Stimulated activated CD4-positive, alpha-beta T cell treated with anti-CD3 and anti-CD28 coated beads, Interleukin-4, amount 100 ng/mL, for 1 hour (primary cell): ENCODE measurements at regions not wholly inside any gene's neighbourhood (a gene's known extent, or its start where the extent isn't known, plus 50 kb on each side); places are given as distances from the start of the nearest gene placed in this dataset.
"Not testable (repeated sequence)": the region's sequence is repeated elsewhere in the genome, so short reads cannot be mapped to it uniquely, and the experiment has no call there.

Experiments used
- DNase-seq: peaks from one replicate; pipeline ENCODE4 v3.0.0-alpha.2; 2020

DNA sequence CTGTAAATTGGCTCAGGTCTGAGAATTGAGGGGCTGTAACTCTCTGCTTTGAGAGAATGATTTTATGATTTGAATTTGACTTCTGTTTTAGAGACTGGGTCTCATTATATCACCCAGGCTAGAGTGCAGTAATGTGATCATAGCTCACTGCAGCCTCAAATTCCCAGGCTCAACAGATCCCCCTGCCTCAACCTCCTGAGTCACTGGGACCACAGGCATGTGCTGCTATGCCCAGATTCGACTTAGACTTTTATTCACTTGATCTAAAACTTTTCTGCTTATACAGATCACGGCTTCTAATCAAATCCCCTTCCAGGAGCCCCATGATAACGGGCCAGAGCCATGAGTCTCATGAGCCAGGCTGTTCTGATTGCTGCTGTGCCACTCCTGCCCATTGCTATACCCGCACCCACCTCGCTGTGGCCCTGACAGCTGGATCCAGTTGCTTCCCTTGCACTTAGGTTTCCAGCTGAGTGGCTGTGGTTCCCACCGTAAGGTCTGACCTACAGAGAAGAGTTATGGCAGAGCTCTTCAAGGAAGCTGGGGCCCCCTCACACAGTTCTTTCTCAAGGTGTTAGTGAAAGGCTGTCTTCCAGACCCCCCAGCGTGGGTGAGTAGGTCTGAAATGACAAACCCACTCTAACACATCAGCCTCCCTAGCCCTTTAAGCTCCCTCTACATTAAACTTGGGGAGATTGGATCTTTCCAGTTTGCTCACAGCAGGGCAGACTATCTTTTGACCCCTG, 251.2 kb upstream of the SGCG start:
- DNase-seq = no peak

DNA sequence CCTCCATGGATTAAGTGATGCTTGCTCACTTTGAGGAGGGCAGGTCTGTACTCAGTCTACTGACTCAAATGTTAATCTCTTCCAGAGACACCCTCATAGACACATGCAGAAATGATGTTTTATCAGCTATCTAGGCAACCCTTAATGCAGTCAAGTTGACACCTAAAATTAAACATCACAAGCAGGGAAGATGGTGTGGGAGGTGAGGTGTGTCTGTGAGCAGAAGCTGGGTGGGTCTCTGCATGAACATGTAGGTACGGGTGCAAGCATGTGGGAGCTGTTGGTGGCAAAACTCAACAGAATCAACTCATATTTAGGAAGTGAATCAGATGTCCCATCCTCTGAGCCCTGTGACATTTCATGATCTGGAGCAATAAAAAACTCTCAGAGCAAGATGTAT, 249.2 kb upstream of the SGCG start:
- no peak for DNase-seq

DNA sequence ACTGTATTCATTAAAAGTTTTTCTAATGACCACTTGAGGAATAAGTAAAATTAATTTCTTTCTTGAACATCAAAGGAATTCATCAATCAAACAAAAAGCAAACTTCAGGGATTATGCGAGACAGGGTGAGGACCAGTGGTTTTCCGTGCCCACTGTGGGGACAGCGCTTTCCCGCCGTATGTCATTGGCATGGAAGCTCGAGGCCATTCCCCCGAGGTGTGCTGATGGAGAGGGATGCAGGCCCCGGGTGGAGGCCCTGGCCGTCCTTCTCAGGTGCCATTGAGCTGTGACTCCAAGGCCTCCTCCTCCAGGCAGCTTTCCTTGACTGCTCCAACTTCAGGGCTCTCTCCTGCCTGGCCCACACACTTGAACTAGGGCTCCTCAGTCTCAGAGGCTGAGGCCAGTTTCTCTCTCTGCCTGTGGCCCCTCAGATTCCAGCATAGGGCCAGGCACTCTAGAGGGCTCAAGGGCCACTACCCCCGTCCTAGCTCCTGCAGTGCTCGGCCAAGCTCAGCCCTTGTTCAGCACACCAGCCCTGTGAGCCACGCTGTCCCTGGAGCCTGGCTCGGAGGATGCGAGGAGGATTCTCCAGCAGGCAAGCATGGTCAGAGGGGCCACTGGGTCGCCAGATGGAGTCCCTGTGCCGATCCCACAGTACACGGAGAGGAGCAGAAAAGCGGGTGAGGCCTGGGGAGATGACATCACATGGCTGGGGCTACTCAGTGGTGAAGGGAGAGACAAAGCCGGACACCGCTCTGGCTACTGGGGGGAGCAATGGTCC, 248.0 kb upstream of the SGCG start:
- DNase-seq = not testable (repeated sequence)

DNA sequence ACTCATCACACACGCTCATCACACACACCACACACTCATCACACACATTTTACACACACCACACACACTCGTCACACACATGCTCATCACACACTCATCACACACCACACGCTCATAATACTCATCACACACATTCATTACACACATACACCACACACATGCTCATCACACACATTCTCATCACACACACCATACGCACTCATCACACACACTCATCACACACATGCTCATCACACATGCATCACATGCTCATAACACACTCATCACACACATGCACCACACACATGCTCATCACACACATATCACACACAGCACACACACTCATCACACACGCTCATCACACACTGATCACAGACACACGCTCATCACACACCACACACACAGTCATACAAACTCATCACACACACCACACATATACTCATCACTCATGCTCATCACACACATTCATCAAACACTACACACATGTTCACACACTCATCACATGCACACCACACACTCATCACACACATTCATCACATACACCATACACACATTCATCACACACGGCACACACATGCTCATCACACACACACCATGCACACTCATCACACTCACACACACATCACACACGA, 247.1 kb upstream of the SGCG start:
- no peak for DNase-seq

DNA sequence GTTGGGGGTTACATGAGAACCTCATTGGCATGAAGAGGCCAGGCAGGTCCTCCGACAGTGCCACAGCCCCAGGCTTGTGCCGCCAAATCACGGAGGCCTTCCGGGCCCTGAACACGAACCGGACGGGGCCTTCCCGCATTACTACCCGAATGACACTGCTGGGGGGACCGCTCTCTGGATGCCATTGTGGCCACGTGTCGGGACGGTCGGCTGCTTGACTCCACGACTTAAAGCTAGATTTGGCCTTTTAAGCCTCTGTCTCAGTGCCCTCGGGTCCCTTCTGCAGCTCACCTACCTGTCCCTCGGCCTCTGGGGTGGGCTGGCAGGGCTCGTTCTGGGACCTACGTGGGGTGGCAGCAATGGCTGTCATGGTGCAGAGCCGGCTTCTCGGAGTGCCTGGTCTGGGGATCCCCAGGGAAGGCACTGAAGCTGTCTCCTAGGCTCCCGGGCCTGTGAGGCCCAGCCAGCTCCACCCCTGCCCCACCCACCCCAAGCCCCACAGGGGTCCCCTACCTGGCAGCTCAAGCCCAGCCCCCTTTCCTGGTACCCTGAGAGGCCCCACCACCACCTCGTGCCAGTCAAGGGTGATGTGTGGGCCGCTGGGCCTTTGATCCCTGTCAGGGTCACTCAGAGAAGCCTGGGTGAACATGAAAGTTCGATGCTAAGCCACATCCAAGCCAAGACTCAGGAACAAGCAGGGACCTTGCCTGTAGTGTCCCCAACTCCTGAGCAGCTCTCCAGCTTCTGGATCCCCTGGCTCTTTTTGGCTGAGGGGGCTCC, 245.8 kb upstream of the SGCG start:
- DNase-seq = no peak

DNA sequence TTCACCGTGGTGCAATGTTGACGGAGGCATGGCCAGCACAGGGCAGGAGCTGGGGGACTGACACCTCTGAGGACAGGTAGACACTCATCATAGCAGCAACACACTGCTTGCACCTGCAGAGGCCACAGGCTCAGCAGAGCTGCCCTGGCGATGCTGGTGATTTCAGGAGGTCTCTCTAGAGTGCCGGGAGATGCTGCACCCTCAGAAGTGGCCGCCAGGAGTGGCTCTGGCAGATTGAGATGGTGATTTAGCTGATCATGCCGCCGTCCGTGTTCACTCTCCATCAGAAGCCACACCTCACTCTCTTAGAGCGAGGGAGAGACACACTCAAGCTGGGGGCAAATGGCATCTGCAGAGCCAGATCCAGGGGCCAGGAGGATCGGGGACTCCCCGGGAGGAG, 244.6 kb upstream of the SGCG start:
- DNase-seq = no peak

DNA sequence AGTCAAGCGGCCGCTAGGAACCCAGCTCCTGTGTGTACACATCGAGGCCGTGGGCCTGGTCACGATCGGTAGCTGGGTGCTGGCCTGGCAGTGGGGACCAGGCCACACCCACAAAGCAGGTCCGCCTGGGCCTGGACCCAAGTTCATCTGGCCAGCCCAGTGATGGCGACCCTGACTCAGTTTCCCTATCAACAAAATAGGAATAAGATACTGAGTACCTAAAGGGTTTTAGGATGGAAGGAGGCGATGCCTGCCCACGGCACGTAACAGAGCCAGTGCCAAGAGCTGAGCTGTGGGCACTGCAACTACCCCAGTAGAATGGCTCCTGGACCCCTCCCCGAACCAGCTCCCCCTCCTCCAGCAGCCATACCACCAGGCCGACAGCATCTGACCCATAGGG, 243.5 kb upstream of the SGCG start:
- DNase-seq = no peak

DNA sequence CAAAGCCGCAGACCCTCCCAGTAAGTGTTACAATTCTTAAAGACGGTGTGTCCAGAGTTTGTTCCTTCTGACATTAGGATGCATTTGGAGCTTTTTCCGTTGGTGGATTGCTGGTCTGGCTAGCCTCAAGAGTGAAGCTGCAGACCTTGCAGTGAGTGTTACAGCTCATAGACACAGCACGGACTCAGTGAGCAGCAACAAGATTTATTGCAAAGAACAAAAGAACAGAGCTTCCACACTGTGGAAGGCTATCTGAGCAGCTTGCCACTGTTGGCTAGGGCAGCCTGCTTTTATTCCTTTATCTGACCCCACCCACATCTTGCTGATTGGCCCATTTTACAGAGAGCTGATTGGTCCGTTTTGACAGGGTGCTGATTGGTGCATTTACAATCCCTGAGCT, 242.8 kb upstream of the SGCG start:
- no peak for DNase-seq

DNA sequence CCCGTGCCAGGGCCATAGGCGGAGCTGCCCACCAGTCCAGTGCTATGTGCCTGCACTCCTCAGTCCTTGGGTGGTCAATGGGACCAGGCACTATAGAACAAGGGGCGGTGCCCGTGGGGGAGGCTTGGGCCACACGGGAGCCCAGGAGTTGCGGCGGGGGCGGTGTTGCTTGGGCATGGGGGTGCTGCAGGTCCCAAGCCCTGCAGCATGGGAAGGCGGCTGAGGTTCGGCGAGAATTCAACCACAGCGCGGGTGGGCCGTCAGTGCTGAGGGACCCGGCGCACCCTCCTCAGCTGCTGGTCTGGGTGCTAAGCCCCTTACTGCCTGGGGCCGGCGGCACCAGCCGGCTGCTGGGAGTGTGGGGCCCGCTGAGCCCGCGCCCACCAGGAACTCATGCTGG, 242.2 kb upstream of the SGCG start:
- no peak for DNase-seq

DNA sequence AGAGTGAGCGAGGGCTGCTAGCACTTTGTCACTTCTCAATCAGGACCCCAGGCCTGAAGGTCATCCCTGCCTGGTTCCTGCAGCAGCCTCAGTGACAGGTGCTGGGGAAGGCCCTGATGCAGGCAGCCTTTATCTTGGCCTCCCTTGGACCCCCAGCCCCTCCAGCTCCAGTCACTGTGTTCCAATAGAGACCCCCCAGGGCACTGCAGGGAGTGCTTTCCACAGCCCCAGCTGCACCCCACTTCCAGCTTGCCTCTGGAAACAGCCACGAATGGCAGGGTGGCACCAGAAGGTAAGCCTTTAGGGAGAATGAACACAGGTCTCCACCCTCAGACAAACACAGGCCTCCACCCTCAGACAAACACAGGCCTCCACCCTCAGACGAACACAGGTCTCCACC, 241.6 kb upstream of the SGCG start:
- DNase-seq = no peak

DNA sequence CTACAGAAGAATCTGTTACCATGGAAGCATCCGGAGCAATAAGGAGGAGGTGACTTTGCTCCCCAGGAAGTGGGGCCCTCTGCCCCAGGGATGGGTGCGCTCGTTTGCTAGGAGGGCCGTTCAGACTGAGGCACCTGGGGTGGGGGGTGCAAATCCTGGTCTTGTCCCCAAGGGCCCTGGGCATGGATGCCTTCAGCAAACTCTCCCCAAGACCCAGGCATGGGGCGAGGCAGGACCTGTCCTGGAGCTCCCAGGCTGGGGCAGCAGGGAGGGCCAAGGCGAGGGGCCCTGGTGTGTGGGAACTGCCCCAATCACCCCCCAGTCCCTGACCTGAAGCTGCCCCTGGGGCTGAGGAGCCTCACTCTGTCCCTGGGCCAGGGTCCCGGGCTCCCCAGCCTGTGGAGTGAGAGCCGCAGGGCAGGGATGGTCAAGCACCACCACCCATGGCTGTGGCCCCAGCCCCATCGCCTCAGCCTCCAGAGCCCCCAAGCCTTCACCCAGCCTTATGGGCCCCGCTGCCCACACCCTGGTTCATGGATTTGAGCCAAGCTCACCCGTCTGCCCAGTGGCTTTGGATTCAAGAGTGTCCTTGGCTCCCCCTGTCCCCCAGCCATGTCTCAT, 240.6 kb upstream of the SGCG start:
- DNase-seq = no peak

DNA sequence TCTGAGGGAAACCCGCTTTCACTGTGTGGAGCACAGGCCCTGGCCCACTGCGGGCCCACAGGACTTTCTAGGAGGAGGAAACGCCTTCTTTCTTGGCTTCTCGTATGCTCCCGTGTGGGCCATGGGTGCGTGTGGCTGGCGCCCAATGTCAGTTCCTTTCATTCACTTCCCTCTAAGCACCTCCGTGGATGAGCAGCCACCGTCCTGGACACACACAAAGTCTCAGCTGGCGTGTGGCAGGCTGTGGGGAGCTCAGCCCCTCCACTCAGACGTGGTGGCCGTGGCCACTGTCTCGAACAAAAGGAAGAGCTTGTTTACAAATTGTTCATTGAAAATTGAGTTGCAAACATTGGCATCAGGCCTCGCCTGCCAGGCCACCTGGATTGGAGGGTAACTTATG, 240.0 kb upstream of the SGCG start:
- DNase-seq = no peak

DNA sequence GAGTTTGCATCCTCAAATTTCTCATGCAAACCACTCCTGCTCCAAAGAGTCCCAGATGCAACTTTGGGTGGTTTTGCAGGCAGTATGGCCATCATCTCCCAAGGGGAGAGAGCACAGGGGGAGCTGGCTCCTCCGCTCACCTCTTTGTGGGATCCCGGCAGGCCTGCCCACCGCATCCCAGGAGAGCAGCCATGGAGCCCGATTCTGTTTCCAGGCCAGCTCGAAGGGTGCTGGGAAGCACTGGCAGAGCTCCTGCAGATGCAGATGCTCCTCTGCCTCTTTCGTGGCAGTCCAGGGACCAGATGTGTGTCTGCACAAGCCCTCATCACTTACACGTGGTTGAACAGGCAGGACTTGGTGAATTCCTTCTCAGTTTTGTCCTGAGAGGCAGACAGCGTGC, 239.3 kb upstream of the SGCG start:
- not testable (repeated sequence) for DNase-seq

DNA sequence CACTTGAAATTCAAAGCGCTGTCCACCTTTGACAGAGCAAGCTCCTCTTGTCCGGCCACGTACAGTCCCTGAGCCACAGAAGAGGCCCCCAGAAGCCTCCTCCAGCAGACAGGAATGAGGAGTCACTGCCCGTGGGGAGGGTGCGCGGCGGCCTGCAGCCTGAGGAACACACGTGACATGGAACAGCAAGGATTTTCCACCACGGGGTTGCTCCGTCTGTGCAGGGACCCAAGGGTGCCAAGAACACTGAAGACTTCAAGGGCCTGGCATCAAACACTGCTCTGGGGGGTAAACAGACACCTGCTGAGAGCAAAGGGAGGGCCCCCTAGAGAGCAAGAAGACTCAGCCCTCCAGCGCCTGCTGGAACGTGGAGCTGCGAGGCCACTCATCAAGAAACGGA, 237.9 kb upstream of the SGCG start:
- DNase-seq = not testable (repeated sequence)

DNA sequence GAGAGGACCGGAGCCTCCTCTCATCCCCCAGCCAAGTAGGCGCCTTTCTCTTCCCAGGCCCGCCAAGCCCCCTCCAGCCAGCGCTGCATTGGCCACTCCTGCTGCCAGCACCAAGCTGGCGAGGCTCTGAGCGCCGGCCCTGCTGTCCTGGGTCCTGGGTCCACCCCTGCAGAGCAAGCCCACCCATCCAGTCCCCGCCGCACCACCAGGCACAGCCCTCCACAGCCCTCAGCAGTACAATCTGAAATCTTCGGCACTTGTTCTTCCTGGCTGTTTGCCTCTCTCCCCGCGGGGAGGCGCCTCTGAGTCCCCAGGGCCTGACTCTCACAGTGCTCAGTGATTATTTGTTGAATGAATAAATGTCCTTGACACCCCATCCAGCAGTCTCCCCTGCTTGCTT, 236.4 kb upstream of the SGCG start:
- no peak for DNase-seq

DNA sequence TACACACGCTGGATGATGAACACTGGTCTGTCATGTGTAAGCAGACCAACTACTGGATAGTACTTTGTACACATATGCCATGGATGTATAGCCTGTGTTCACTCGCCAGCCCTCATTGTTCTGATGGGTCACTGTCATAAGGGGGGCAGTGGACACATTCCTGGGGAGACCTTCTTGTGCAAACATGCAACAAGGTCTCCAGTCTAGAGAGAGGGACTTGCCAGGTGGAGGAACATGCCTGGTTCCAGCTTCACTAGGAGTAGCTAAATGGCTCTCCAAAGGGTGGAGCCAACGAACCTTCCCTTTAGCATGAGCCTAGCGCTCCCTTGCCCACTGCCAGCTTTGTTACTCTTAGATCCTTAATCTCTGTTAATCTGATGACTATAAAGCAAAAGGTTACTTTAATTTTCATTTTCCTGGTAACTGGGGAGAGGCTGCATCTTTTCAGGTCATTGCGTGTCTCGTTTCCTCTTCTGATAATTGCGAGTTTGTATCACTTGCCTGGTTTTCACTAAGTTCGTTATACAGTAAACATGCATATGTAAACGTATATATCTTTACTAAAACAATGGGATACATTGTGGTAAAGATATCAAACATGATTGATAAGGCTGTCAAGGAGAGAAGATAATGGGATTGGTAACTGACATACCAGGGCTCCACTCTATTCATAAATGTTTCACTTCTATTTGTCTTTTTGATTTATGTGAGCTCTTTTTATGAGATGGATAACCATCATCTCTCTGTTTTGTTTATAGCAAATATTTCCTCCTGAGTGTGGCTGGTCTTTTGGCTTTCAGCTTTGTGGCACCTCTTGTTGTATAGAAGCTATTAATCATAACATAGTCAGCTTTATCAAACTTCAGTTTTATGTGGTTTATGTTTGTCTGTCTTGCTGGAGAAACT, 235.2 kb upstream of the SGCG start:
- DNase-seq = no peak

DNA sequence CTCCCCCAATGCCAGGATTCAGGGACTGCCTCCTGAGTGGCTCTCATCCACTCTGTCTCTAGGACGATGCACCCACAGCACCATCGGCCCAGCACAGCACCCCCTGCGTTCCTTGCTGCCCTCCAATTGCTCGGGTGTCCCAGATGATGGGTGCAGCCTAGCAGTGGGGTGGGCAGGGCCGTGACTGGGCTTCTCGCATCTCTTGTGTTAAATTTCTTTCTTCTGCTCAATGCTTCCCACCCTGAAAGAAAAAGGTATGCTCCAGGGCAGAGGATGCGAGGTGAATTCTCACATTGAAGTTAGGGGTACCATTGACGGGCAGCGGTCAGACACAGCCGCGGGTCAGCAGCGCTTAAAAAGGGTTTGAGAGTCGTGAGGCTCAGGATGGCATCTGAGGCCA, 232.4 kb upstream of the SGCG start:
- no peak for DNase-seq

DNA sequence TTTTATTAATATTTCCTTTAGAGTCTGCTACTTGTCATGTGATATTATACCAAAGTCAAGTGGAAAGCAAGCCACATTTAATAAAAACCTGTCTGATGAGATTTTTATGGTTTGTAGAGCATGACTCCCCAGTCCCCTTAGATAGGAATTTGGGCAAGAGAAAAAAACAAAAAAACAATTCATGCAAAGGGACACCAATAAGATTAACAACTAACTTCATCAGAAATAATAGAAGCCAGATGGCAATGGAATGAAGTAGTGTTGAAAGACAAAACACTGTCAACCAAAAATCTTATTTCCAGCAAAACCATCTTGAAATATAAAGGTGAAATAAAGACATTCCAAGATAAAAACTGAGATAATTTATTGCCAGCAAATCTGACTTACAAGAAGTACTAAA, 228.8 kb upstream of the SGCG start:
- DNase-seq = not testable (repeated sequence)

DNA sequence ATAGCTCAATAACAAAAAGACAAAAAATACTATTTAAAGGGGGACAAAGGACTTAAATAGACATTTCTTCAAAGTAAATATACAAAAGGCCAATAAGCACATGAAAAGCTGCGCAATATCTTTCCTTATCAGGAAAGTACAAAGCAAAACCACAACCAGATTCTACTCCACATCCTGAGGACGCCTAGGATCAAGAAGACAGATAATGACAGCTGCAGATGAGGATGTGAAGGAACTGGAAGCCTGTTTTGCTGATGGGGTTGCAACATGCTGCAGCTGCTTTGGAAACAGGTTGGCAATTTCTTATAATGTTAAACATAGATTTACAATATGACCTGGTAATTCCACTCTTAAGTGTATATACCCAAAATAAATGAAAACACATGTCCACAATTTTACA, 225.6 kb upstream of the SGCG start:
- not testable (repeated sequence) for DNase-seq

DNA sequence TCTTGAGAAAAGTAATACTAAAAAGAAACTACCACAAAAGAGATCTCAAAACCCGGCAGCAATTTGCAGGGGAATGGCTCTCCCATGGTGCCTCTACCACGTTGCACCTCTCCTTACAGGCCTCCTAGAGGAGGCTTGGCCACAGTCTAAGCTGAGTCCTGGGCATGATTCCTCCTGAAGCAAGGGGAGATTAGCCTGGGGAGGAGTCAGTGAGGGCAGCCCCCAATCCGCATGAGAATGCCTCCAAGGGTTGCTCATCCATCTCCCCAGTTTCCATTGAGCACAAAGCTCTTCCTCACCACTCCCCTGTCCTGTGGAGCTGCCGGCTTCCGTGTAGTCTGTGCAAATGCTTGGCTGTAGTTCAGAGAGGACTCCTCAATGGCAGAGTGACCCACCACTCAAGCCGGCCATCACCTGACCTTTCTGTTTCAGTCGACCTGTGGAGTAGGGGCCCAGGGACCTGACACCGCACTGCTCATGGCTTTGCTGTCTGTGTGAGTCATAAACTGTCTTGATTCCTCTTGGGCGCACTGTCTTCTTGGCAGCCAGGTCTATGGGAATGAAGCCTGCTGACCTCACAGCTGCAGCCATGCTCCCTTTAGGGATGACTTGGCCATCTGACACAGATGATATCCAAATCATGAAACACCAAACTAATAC, 224.2 kb upstream of the SGCG start:
- not testable (repeated sequence) for DNase-seq

DNA sequence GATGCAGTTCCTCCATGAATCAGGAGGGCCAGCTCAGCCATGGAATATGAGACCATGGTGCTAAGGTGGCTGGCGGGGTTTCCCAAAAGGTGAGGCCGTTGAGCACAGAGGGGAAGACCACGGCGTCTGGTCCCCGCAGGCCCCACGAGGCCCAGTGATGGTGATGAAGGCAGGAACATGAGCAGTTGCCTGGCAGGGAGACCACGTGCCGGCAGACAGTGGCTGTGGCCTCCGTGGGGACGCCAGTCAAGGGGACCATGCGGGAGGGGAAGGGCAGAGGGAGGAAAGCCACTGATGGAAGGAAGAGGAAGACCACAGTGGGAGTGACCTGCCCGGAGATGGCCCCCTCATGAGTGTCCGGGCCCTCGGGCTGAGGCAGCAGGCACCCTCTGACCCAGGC, 220.9 kb upstream of the SGCG start:
- not testable (repeated sequence) for DNase-seq
